ENCODE measurements at regions not wholly inside any gene's neighbourhood (a gene's known extent, or its start where the extent isn't known, plus 50 kb on each side); places are given as distances from the start of the nearest gene placed in this dataset.

Small RNA genes in the stretch of these regions (small RNA-seq; reads per million reads assigned to genes)
- gene RNA5SP283, result 0.12 reads per million
